H1 (cell line): ENCODE measurements at regions not wholly inside any gene's neighbourhood (a gene's known extent, or its start where the extent isn't known, plus 50 kb on each side); places are given as distances from the start of the nearest gene placed in this dataset.

Source experiments
- CTCF ChIA-PET: fragments of 300-600 bp; sonication (Branson Sonifier 250); formaldehyde crosslinking; loops from one replicate; lab custom pipeline; 2021; ENCODE audit not compliant: partially characterized antibody; lab: Charles Lee
- POLR2A ChIA-PET: fragments of 300-600 bp; sonication (Branson Sonifier 250); formaldehyde crosslinking; loops from one replicate; lab custom pipeline; 2021; ENCODE audit warnings: inconsistent platforms; ENCODE audit not compliant: partially characterized antibody; lab: Charles Lee
- DNase-seq, 2 experiments: peaks; one replicate each; pipeline versions ENCODE4 v3.0.0 to v3.0.0-alpha.2; 2010 to 2022; ENCODE audit warnings: low spot score in 2 of 2, low read depth in 1 of 2, mixed read lengths in 1 of 2
- FAIRE-seq: peaks from 2 replicates; lab custom pipeline; 2011; peaks lifted over from hg19 to GRCh38; lab: Jason Lieb, UNC
- H2AFZ ChIP-seq: 2 replicates; pipeline ENCODE4 v1.8.1; 2012; ENCODE audit warnings: low read length, inconsistent platforms
- H2AK5ac ChIP-seq: 2 replicates; pipeline ENCODE4 v1.6.1; 2013; ENCODE audit warnings: low read depth, low read length
- H2BK120ac ChIP-seq: replicated peaks from 2 replicates; pipeline ENCODE3; 2013; ENCODE audit warnings: low read depth, low read length, inconsistent platforms
- H2BK12ac ChIP-seq: 2 replicates; pipeline ENCODE4 v1.6.1; 2013; ENCODE audit warnings: low read depth, low read length
- H2BK15ac ChIP-seq: 2 replicates; pipeline ENCODE4 v1.6.1; 2013; ENCODE audit warnings: low read length
- H2BK20ac ChIP-seq: 2 replicates; pipeline ENCODE4 v1.6.1; 2013; ENCODE audit warnings: low read length
- H2BK5ac ChIP-seq: 2 replicates; pipeline ENCODE4 v1.6.1; 2013; ENCODE audit warnings: low read depth, low read length
- H3K14ac ChIP-seq: 2 replicates; pipeline ENCODE4 v1.6.1; 2013; ENCODE audit warnings: inconsistent platforms; ENCODE audit not compliant: insufficient read length
- H3K18ac ChIP-seq: 2 replicates; pipeline ENCODE4 v1.6.1; 2013; ENCODE audit warnings: low read length; ENCODE audit errors: extremely low read depth
- H3K23ac ChIP-seq: 2 replicates; pipeline ENCODE4 v1.6.1; 2013; ENCODE audit warnings: inconsistent platforms; ENCODE audit not compliant: insufficient read length
- H3K23me2 ChIP-seq: 2 replicates; pipeline ENCODE4 v1.6.1; 2013; ENCODE audit warnings: low read depth, low read length
- H3K27ac ChIP-seq: 2 replicates; pipeline ENCODE4 v1.6.1; 2011; ENCODE audit warnings: low read depth, low read length, inconsistent platforms
- H3K27me3 ChIP-seq, 4 experiments: replicated peaks in 1 of 4; 1 replicate in 1 of 4; 2 replicates in 3 of 4; pipeline versions ENCODE4 v1.6.1 to v1.8.1; 2011 to 2013; ENCODE audit warnings: low read length in 3 of 4, mild to moderate bottlenecking in 3 of 4, inconsistent platforms in 2 of 4, mixed read lengths in 2 of 4, moderate library complexity in 1 of 4; ENCODE audit not compliant: control insufficient read depth in 3 of 4, insufficient read depth in 3 of 4; ENCODE audit errors: extremely low read depth in 1 of 4
- H3K36me3 ChIP-seq, 4 experiments: 2 replicates each; pipeline versions ENCODE4 v1.6.1 to v1.8.1; 2011 to 2013; ENCODE audit warnings: mild to moderate bottlenecking in 4 of 4, low read length in 3 of 4, moderate library complexity in 2 of 4, control low read depth in 1 of 4, inconsistent platforms in 1 of 4; ENCODE audit not compliant: insufficient read depth in 4 of 4, control insufficient read depth in 2 of 4
- H3K4ac ChIP-seq: replicated peaks from 2 replicates; pipeline ENCODE3; 2013; ENCODE audit warnings: low read length, low read depth, mixed read lengths, inconsistent platforms; ENCODE audit not compliant: insufficient read length
- H3K4me1 ChIP-seq, 4 experiments: replicated peaks in 1 of 4; 1 replicate in 1 of 4; 2 replicates in 3 of 4; pipeline versions ENCODE4 v1.6.1 to v1.8.1; 2011 to 2013; ENCODE audit warnings: low read length in 3 of 4, inconsistent platforms in 2 of 4, mixed read lengths in 1 of 4; ENCODE audit not compliant: insufficient read depth in 4 of 4, control insufficient read depth in 3 of 4
- H3K4me2 ChIP-seq, 2 experiments: 2 replicates each; pipeline versions ENCODE4 v1.6.1 to v1.8.1; 2011 to 2013; ENCODE audit warnings: low read depth in 2 of 2, low read length in 2 of 2, control low read depth in 1 of 2, inconsistent platforms in 1 of 2, mild to moderate bottlenecking in 1 of 2; ENCODE audit not compliant: insufficient read depth in 1 of 2
- H3K4me3 ChIP-seq, 4 experiments: fragments of 200-600, 300-600 bp in 1 of 4; sonication (generic), shearing (Covaris generic), sonication (Bioruptor Twin) in 1 of 4; 2 replicates each; pipeline versions ENCODE4 v1.5.1 to v1.8.1; 2011 to 2016; ENCODE audit warnings: low read length in 4 of 4, low read depth in 3 of 4, control low read depth in 2 of 4, inconsistent platforms in 2 of 4, mild to moderate bottlenecking in 2 of 4, mixed read lengths in 1 of 4, moderate library complexity in 1 of 4; ENCODE audit not compliant: insufficient read depth in 2 of 4; ENCODE audit errors: extremely low read depth in 1 of 4
- H3K56ac ChIP-seq: replicated peaks from 2 replicates; pipeline ENCODE3; 2013; ENCODE audit warnings: low read depth, mild to moderate bottlenecking, mixed read lengths, low read length, inconsistent platforms; ENCODE audit not compliant: insufficient read length
- H3K79me1 ChIP-seq: 2 replicates; pipeline ENCODE4 v1.6.1; 2013; ENCODE audit warnings: low read depth, low read length, control low read depth
- H3K79me2 ChIP-seq, 2 experiments: 2 replicates each; pipeline versions ENCODE4 v1.6.1 to v1.8.1; 2012 to 2013; ENCODE audit warnings: low read length in 2 of 2, mild to moderate bottlenecking in 2 of 2, inconsistent platforms in 1 of 2; ENCODE audit not compliant: insufficient read depth in 2 of 2, control insufficient read depth in 1 of 2
- H3K9ac ChIP-seq, 4 experiments: replicated peaks in 1 of 4; 1 replicate in 1 of 4; 2 replicates in 3 of 4; pipeline versions ENCODE4 v1.6.1 to v1.8.1; 2011 to 2013; ENCODE audit warnings: low read depth in 3 of 4, low read length in 3 of 4, control low read depth in 2 of 4, mild to moderate bottlenecking in 2 of 4, moderate library complexity in 2 of 4, inconsistent platforms in 1 of 4; ENCODE audit errors: extremely low read depth in 1 of 4
- H3K9me3 ChIP-seq, 2 experiments: 2 replicates each; pipeline versions ENCODE4 v1.6.1 to v1.8.1; 2012 to 2013; ENCODE audit warnings: mild to moderate bottlenecking in 2 of 2, moderate library complexity in 2 of 2, control low read depth in 1 of 2, inconsistent platforms in 1 of 2, low read depth in 1 of 2, low read length in 1 of 2, mixed read lengths in 1 of 2; ENCODE audit not compliant: insufficient read depth in 2 of 2
- H4K20me1 ChIP-seq, 2 experiments: replicated peaks in 1 of 2; 2 replicates each; pipeline versions ENCODE3 to v1.8.1; 2011 to 2013; ENCODE audit warnings: inconsistent platforms in 2 of 2, low read length in 2 of 2, mild to moderate bottlenecking in 1 of 2; ENCODE audit not compliant: insufficient read depth in 2 of 2, control insufficient read depth in 1 of 2
- H4K5ac ChIP-seq: 2 replicates; pipeline ENCODE4 v1.6.1; 2013; ENCODE audit warnings: low read length, low read depth, mixed read lengths, inconsistent platforms; ENCODE audit not compliant: insufficient read length
- H4K8ac ChIP-seq: 2 replicates; pipeline ENCODE4 v1.8.0; 2013; ENCODE audit warnings: mild to moderate bottlenecking, moderate library complexity, low read length, inconsistent platforms; ENCODE audit not compliant: insufficient read depth; ENCODE audit errors: extremely low read depth
- H4K91ac ChIP-seq: replicated peaks from 2 replicates; pipeline ENCODE3; 2013; ENCODE audit warnings: low read length, mixed read lengths, inconsistent platforms; ENCODE audit not compliant: insufficient read length
- WGBS, 2 experiments: shearing (Covaris generic) in 1 of 2; methylation state at CpG; one replicate each; pipeline versions ENCODE4 v1.1.6 to v1.1.7; 2013 to 2015; ENCODE audit warnings: low lambda C conversion rate in 2 of 2, mixed read lengths in 2 of 2, inconsistent platforms in 1 of 2, low coverage in 1 of 2, missing lambda C conversion rate in 1 of 2; ENCODE audit not compliant: insufficient replicate concordance in 2 of 2, insufficient coverage in 1 of 2, insufficient read length in 1 of 2; ENCODE audit errors: extremely low coverage in 1 of 2, missing lambda C conversion rate in 1 of 2; 5-methylcytosine and 5-hydroxymethylcytosine counted together
- TF ChIP-seq, protein P1 (sequence below): IDR thresholded peaks from 2 replicates; pipeline ENCODE4 v1.6.1; 2012; ENCODE audit warnings: inconsistent platforms

DNA sequence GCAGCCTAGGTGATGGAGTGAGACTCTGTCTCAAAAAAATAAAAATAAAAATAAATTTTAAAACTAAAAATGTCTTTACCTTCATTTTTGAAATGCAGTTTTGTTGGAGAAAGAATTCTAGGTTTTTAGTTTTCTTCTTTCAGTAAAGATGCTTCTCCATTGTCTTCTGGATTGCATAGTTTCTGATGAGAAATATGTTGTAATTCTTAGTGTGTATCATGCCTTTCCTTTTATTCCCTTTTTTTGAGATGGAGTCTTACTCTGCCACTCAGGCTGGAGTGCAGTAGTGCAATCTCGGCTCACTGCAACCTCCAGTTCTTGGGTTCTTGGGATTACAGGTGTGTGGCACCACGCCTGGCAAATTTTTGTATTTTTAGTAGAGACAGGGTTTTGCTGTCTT lies 130.0 kb upstream of the FBXO11 start:
- H4K91ac ChIP-seq: no peak overlapping the region
- H4K20me1 ChIP-seq: no peaks in the 10 kb centered on the region
- H2BK15ac ChIP-seq: no peak overlapping the region
- no peak overlapping the region for H3K27ac ChIP-seq
- H3K18ac ChIP-seq: no peak overlapping the region
- FAIRE-seq (no peak), DNase-seq (no peak)
- no peaks in the 10 kb centered on the region for H3K79me2 ChIP-seq
- H2BK20ac ChIP-seq: no peak overlapping the region
- H3K56ac ChIP-seq: no peak overlapping the region
- H3K27me3 ChIP-seq: no peaks in the 10 kb centered on the region
- no peak overlapping the region for H2AFZ ChIP-seq
- H3K4me1 ChIP-seq: no peaks in the 10 kb centered on the region
- no peak overlapping the region for H2BK5ac ChIP-seq
- H2BK120ac ChIP-seq: no peak overlapping the region
- no peaks in the 10 kb centered on the region; a peak in 1 of 4 replicates for H3K9me3 ChIP-seq
- H3K4me3 ChIP-seq: no peak overlapping the region
- H3K23ac ChIP-seq: no peak overlapping the region
- H3K4me2 ChIP-seq: no peak overlapping the region
- no peak overlapping the region for H3K9ac ChIP-seq
- no peaks in the 10 kb centered on the region for H3K36me3 ChIP-seq
- ChIA-PET POLR2A (no interaction called here), CTCF (no interaction called here)
- no peaks in the 10 kb centered on the region for H3K79me1 ChIP-seq
- no peak overlapping the region for H4K8ac ChIP-seq
- H3K4ac ChIP-seq: no peak overlapping the region
- H2BK12ac ChIP-seq: no peak overlapping the region
- H4K5ac ChIP-seq: no peak overlapping the region
- no peak overlapping the region for H3K14ac ChIP-seq
- 100% methylated on average over 2 of the region's 2 CpGs; no CpG with 5 or more reads in 1 of the 2 experiments for WGBS, 2 experiments
- H2AK5ac ChIP-seq: no peak overlapping the region
- no peaks in the 10 kb centered on the region for H3K23me2 ChIP-seq
- TF ChIP-seq, protein P1, sequence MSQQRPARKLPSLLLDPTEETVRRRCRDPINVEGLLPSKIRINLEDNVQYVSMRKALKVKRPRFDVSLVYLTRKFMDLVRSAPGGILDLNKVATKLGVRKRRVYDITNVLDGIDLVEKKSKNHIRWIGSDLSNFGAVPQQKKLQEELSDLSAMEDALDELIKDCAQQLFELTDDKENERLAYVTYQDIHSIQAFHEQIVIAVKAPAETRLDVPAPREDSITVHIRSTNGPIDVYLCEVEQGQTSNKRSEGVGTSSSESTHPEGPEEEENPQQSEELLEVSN: no peak
